HG03432 (cell line): ENCODE measurements at regions not wholly inside any gene's neighbourhood (a gene's known extent, or its start where the extent isn't known, plus 50 kb on each side); places are given as distances from the start of the nearest gene placed in this dataset.

Experiments used
- ATAC-seq: cut with Tn5 transposase; IDR thresholded peaks from one replicate; pipeline ENCODE4 v1.9.1; 2021; ENCODE audit warnings: mild to moderate bottlenecking, moderate library complexity; ENCODE audit not compliant: unreplicated experiment

DNA sequence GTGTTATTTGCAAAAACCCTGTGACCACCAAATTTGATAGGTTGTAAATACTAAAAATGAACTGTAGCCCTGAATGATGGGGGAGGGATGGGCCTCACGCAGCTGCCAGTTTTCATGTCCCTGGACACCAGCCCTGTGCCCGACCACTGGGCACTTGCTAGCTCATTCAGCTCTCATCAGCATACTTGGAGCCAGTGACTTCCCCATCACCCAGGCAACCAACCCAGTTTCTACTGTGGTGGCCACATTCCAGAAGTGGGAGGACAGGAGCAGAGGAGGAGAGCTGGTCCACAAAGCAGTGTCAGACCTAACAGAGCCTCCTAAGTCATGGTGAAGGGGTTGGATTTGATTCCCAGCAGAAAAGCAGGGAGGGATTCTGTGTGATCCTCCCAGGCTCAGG, 128.2 kb downstream of the CPEB2 start:
- no peak for ATAC-seq

DNA sequence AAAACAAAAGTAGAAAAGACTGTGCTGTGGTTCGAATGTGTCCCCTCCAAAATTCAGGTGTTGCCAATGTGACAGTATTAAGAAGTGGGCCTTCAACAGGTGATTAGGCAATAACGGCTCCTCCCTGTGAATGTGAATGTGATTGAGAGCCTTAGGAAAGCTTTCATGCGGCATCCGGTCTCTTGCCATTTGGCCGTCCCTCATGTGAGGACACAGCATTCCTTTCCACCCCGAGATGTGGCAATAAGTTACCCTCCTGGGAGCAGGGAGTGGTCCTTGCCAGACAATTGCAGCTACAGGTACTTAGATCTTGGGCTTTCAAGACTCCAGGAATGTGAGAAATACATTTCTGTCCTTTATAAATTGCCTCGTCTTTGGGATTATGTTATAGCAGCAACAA, 129.3 kb downstream of the CPEB2 start:
- no peak for ATAC-seq

DNA sequence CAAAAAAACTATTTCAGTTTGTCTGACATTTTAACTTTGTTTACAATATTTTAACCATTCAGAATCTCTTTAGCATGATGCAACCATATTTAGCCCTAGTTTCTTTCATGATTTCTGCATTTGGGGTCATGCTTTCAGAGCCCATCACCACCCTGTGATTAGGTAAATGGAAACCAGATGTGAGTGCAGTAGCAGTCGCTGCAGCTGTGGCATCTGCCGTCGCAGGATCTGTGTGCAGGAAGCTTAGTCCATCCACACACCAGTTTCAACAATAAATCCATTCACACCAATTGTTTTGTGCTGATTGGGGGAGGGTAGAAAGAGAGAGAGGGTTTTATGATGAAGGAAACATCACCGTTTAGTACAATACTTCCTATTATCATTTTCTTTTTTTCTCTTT, 130.5 kb downstream of the CPEB2 start:
- ATAC-seq = no peak

DNA sequence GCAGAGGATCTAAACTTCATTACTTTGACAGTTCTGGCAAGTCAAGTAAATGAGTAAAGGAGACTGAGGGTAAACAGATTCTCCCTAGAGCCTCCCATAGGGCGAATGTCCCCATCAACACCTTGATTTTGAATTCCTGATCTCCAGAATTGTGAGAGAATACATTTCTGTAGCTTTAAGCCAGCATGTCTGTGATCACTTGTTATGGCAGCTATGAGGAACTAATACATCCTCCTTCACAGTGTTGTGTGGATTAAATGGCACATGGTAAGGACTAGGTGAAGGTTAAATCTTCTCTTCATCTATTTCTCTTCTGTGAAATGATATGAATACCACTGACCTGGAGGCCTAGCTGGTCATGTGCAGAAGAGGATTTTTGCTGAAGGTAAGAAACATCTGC, 137.3 kb downstream of the CPEB2 start:
- ATAC-seq = no peak

DNA sequence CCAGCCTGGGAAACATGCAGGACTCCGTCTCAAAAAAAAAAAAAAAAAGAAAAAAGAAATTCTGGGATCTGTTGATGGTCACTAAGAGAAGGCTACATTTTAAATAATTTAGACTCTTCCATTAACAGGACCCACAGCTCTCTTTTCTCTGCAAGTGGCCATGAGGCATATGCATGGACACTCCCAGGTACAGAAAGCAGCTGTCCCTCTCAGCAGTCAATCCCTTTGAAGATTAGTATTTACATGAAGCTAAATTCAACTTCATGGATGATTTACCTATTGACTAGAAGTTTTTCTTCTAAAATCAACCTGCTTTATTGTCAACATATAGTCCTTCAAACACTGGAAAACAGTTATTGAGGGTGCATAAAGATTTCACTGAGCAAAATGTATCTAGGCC, 139.9 kb downstream of the CPEB2 start:
- ATAC-seq = no peak

DNA sequence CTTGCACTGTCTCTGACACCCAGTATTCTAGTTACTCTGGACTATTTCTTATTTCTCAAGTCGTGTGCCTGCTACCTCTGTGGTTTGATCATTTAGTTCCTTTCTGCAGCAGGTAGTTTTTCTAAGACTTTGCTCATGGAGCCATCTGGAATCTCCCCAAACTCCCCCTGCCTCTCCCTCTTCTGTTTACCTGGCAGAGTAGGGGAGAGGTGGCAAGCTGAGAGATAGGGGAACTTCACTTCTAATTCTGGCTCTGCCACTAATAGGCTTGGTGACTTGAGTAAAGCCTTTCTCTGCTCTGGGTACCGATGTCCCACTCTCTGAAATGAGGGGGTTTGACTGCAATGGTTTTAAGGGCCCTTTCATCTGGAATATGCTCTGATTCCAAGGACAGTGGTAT, 141.3 kb downstream of the CPEB2 start:
- ATAC-seq = no peak

DNA sequence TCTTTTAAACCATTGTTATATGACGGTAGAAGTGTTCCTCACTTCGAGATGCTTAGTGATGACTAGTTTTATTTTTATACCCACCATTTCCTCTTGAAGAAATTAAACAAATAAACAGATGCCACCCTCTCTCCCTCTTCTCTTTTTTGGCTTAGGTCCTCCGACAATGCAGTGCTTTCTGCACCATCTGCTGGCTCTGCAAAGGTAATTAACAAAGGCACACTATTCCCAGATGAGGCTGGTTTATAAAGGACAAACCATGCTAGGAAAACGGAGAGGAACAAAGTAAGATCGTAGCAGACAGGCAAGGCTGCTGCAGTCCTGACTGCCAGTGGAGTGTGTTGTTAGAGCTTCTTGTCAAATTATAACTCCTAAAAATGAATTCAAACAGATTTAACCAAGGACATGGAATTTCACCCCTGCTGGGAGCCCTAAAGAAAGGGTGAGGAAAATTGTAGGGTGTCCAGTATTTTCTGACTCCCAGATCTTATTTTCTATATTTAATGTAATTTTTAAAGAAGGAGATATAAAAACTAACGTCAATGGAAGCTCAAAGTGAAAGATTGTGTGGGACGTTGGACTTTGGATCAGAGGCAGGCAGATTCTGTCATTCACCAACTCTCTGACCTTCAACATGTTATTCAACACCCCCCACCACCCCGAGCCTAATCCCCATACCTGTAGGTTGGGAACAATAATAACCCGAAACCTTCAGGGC, 142.1 kb downstream of the CPEB2 start:
- ATAC-seq = no peak

DNA sequence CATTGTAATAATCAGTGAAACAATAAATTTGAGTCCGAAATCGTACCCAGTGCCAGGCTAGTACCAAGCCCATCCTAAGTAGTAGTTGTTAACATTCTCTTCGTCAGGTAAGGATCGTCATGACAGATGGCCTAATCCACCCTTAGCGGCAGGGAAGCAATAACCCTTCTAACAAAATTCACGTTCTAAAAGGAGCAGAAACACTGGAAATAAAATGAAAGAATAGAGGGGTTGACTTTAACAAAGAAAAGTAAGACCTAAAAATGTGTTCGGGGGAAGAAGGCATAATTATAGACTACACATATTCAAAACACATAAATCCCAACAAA, 142.7 kb downstream of the CPEB2 start:
- no peak for ATAC-seq

DNA sequence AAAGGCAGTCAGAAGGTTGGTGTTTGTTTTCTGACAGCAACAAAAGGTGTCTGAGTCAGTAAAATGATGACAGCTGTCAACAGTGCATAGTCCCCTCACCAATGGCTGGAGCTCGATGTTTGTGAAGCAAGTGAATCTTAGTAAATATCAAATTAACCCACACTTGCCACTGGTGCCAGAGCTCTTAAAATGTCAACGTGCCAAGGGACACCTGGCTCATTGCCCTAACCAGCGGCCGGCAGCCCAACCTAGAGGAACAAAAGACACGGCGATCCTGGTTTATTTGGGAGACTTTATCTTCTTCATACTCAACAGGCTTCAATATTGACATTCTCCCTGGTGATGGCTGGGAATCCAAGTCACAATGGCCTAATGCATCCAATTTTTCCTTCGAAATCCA, 143.4 kb downstream of the CPEB2 start:
- ATAC-seq = no peak

DNA sequence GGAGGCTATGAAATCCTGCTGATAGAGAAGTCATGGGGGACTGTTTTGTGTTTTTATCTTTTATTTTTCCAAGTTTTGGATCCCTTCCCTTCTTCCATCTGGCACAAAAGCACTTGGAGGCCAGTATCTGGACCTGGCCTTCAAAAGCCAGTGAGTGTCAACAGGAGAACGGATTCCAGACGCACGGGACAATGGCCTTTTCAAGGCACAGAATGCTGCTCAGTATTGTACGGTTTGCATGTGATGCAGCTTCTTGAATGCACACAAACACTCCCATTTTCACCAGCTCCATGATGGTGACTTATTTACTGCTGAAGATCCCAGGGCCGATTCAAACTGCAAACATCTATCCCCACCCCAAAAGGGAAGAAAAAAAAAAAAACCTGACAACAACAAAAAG, 145.4 kb downstream of the CPEB2 start:
- no peak for ATAC-seq

DNA sequence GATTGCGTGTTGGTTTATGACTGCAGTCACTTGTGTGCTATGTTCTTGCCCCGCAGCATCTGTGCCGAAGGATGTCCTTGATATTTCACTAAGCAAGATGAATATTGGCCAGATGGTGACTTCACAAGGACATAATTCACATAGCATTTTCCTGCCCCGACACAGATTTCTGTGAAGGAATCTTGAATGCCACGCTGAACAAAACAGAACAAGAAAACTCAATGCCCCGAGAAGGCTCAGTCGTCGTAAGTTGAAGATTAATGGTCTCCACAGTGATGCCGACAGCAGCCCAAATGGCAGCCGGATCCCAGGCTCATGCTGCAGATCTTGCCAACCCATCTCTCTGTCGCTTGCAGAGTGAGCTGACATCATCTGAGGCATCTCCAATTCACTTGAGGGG, 145.9 kb downstream of the CPEB2 start:
- ATAC-seq = no peak

DNA sequence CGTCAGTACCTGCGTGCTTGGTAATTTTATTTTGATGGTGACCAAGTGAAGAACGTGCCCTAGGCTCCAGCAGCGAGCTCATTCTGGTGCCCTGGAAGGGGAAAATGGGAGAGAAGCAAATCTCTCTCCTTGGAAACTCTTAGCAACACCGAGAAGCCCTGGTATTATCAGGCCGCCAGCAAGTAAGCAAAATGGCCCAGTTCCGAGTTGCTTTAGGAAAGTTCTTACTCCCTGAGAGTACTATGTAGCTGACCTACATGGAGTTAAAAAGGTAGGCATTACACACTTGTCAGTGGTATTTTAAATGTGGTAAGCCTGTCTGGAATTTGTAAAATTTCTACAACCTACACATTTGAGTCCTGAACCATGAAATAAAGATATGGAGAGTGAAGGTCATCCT, 146.4 kb downstream of the CPEB2 start:
- ATAC-seq = no peak

DNA sequence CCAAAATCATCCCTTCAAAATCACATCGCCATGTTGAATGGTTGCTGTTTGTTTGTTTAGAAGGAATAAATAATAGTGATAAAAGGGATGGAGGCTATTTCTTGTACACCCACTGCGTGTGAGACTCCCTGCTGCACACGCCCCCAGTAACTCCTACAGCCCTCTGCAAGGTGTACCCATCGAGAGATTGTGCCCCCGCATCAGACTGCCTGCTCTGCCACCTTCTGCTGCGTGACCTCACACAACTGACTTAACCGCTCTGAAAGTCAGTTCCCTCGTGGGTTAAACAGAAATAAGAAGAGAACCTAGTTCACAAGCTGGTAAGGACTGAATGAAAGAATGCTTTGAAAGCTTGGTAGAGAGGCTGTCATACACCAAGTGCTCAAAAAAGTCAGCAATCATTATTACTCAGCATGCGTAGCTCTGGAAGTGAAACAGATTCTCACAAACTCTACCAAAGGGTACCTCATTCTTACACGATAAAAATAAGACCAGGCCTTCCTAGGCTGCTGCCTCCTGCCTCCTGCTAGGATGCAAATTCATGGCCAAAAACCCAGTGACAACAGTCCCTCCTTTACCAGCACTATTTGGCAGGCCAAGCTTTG, 147.1 kb downstream of the CPEB2 start:
- peak; percentile 77 for ATAC-seq

DNA sequence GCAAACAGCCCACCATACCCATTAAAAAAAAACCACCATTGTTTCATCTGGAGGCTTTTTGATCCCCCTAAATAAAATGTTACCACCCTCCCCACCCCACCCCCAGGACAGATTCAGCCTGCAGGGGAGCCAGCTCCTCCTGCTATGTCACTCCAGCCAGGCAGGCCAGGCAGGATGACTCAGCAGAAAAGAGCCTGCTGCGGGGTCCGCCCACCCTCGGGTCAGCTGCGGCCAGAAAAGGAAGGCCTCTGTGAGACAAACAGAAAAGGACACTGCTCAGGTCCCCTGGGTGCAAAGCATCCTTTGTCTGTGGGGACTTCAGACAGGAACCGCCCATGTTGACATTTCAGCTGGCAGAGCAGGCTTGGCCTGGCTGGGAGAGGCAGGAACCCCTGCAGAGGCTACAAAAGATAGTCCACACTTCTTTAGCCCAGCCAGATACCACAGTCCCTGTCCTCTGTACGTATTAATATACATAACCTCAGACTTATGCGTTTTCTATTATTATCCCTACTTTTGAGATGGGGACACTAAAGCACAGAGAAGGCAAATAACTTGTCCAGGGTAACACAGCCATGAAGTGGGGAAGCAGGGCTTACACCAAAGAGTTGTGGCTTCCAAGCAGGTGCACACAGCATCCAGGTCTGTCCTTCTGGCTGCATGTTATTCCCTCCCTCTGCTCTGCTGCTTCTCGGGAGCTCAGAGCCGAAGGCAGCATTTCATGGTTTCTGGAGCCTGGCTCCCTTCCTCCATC, 147.7 kb downstream of the CPEB2 start:
- peak; percentile 89 for ATAC-seq

DNA sequence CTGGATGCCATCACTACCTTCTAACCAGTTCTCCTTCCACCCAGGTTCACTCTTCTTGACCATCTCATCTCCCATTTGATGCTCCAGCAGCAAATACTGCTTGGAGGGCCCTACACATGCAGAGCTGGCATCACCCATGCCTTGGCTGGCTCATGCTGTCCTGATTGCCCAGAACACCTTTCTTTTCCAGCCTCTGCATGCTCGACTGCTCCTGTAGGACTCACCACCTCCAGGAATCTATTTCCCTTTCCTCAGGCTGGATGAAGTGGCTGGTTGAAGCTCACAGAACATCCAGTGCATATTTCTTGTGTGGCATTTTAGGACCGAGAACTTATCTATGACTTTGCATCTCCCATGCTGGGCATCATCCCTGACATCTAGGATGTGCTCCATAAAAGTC, 148.3 kb downstream of the CPEB2 start:
- no peak for ATAC-seq

DNA sequence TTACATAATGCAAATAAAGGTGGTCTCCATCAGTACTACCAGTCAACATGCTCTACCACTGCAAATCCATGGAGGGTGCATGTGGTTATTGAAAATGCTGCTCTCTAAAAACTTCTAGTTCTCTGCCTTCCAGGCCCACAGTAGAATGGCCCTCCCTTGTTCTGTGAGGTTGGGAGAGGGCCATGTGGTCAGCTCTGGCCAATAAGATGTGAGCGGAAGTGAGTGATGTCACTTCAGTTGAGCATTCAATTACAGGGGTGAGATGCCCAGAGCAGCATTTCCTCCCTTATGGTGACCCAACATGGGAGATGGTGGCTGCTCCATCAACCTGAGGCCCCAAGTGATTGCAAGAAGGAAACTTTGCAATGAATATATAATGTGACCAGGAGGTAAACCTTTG, 148.8 kb downstream of the CPEB2 start:
- no peak for ATAC-seq

DNA sequence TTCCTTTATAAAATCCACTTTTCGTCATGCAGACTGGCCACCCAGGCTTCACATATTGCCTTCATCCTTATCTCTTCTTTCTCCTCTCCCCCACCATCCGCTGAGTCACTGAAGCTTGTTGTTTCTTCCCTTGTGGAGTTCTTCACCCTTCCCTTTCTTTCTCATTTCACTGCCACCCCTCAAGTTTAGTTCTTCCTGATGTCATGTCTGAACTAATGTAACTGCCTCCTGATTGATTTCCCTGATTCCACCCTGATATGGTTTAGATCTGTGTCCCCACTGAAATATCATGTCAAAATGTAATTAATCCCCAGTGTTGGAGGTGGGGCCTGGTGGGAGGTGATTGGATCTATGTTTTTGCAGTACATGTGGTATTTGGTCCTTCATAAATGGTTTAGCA, 151.4 kb downstream of the CPEB2 start:
- ATAC-seq = no peak

DNA sequence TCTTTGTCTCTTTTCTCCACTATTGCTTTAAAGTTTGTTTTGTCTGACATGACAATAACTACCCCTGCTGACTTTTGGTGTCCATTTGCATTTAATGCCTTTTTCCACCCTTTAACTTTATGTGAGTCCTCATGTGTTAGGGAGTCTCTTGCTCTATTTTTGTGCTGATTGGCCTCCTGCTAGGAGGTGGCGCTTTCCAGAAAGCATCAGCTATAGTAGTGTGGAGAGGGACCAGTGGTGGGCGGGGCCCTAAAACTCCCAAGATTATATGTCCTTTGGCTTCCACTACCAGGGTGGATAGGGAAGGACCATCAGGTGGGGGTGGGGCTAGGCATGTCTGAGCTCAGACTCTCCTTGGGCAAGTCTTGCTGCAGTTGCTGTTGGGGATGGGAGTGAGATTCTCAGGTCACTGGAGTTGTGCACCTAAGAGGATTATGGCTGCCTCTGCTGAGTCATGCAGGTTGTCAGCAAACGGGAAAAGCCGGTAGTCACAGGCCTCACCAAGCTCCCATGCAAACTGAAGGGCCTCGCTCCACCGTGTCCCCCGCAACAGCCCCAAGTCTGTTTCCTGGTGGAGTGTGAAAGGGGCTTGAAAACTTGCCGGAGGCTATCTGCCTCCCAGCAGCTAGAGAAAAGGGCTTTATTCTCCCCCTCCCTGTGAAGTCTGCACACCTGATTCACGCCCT, 156.3 kb downstream of the CPEB2 start:
- ATAC-seq = no peak

DNA sequence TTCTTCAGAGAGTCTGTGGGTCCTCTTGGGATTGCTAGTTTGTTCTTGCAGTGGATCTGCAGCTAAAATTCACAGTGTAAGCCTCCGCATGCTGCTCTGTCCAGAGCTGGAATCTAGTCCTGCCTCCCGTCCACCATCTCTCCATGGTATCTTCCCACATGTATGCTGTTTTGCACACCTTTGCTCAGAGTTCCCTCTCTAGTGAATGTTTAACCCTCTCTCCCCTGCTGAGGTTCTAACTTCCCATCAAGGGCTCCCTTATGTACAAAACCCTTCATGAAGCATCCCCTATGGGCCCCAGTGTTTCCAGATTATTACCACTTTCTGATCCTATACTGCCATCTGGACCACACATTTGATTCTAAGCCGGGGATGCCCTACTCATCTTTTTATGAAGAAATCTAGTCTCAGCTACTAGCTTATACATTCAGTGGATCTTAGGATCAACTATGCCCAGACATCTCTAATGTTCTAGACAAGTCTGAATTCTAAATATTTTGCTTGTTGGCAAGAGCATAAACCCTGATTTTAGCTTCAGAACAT, 157.3 kb downstream of the CPEB2 start:
- ATAC-seq = no peak

DNA sequence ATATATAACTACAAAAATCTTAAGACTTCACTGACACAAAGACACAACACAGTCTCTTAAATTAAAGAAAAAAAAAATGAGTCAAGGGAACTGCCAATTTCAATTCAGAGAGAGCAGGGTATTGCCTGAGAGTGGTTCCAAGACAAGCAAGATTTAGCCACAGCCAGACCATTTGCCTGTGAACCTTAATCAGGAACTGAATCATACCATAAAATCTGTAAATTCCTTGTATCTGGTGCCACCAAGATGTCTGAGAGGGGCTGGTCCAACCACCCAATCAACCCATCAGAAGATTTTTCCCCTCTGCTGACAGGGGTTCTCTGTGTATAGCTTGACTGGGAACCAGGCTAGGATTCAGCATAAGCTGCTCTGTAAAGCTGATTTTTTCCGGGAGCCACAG, 159.2 kb downstream of the CPEB2 start:
- no peak for ATAC-seq

DNA sequence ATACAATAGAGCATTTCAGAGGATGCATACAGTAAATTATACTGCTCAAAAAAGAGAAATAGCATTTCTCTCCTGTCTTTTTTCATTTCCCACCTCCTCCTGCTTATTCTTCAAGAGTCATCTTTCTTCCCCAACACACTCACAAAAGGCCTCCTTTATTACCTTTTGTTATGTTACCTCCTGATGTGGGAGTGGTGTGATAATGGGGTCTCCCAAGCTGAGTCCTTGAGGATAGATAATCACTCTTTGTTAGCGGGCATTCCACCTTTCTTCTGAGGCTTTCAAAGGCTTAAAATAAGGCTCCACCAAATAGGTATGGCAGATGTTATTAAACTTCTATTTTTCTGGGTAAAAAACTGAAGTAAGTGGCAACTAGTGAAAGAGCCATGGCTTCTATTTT, 159.8 kb downstream of the CPEB2 start:
- ATAC-seq = no peak
